Activated CD8-positive, alpha-beta memory T cell treated with anti-CD3 and anti-CD28 coated beads, Interleukin-2, amount 50 U/mL, for 48 hours (primary cell): ENCODE measurements at regions not wholly inside any gene's neighbourhood (a gene's known extent, or its start where the extent isn't known, plus 50 kb on each side); places are given as distances from the start of the nearest gene placed in this dataset.

ENCODE experiments used
- DNase-seq: peaks from one replicate; pipeline ENCODE4 v3.0.0-alpha.2; 2020

- no peak for DNase-seq
These were observed 189.7 kb upstream of the GDNF start for GRCh38 chr5:38029397-38030065.

- DNase-seq = no peak
These were observed 184.0 kb upstream of the GDNF start for GRCh38 chr5:38023799-38024198.

GRCh38 chr5:38023371-38023770 is 183.5 kb upstream of the GDNF start:
- no peak for DNase-seq

GRCh38 chr5:38022631-38023030 is 182.8 kb upstream of the GDNF start:
- no peak for DNase-seq

GRCh38 chr5:38018016-38018415 is 178.2 kb upstream of the GDNF start:
- no peak for DNase-seq

GRCh38 chr5:38013107-38013506 is 173.3 kb upstream of the GDNF start:
- DNase-seq = no peak

GRCh38 chr5:38011668-38012188 is 171.9 kb upstream of the GDNF start:
- no peak for DNase-seq

- no peak for DNase-seq
These were observed 170.0 kb upstream of the GDNF start for GRCh38 chr5:38009749-38010358.

- DNase-seq = no peak
These were observed 168.4 kb upstream of the GDNF start for GRCh38 chr5:38008198-38008597.

GRCh38 chr5:37999593-37999992 is 159.8 kb upstream of the GDNF start:
- no peak for DNase-seq

GRCh38 chr5:37996918-37997317 is 157.1 kb upstream of the GDNF start:
- DNase-seq = no peak

- DNase-seq = no peak
These were observed 154.9 kb upstream of the GDNF start for GRCh38 chr5:37994729-37995128.

GRCh38 chr5:37991301-37992299 is 151.8 kb upstream of the GDNF start:
- no peak for DNase-seq

GRCh38 chr5:37989884-37990283 is 150.0 kb upstream of the GDNF start:
- DNase-seq = no peak

- DNase-seq = no peak
These were observed 148.7 kb upstream of the GDNF start for GRCh38 chr5:37988454-37989046.

GRCh38 chr5:37984300-37984699 is 144.5 kb upstream of the GDNF start:
- no peak for DNase-seq

GRCh38 chr5:37983463-37983862 is 143.6 kb upstream of the GDNF start:
- DNase-seq = no peak

- DNase-seq = no peak
These were observed 139.7 kb upstream of the GDNF start for GRCh38 chr5:37979559-37979958.

- no peak for DNase-seq
These were observed 135.7 kb upstream of the GDNF start for GRCh38 chr5:37975531-37975930.

- DNase-seq = no peak
These were observed 131.7 kb upstream of the GDNF start for GRCh38 chr5:37971483-37972024.

GRCh38 chr5:37966871-37967270 is 127.0 kb upstream of the GDNF start:
- no peak for DNase-seq

GRCh38 chr5:37966291-37966690 is 126.5 kb upstream of the GDNF start:
- DNase-seq = no peak

GRCh38 chr5:37962389-37962788 is 122.5 kb upstream of the GDNF start:
- no peak for DNase-seq
